ENCODE measurements at regions not wholly inside any gene's neighbourhood (a gene's known extent, or its start where the extent isn't known, plus 50 kb on each side); places are given as distances from the start of the nearest gene placed in this dataset.

DNA sequence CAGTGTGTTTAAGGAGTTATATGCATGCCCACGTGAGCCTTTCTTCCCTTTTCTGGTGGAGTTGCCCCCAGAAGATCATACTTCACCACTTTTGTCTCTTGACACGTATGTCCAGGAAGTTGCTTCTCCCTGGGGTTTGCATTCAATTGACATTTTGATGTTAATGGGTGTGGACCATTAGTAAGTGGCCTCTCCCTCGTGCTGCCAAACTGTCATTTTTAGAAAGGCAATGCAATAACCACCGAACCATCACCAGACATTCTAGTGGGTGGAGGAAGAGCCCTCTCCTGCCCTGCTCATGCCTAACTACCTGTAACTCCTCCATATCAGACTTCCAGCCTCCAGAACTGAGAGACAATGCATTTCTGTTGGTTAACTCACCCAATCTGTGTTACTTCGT lies 290.8 kb downstream of the ATPSCKMT start:
- Histone ChIP-seq H3K4me3 (no peak overlapping the region), H3K27ac (no peak overlapping the region), H3K27me3 (no peaks in the 10 kb centered on the region), H3K9me3 (no peaks in the 10 kb centered on the region), H3K4me1 (no peaks in the 10 kb centered on the region), H3K36me3 (no peaks in the 10 kb centered on the region)
- no peak for DNase-seq (ENCODE audit: low spot score)
- TF ChIP-seq, protein P1, sequence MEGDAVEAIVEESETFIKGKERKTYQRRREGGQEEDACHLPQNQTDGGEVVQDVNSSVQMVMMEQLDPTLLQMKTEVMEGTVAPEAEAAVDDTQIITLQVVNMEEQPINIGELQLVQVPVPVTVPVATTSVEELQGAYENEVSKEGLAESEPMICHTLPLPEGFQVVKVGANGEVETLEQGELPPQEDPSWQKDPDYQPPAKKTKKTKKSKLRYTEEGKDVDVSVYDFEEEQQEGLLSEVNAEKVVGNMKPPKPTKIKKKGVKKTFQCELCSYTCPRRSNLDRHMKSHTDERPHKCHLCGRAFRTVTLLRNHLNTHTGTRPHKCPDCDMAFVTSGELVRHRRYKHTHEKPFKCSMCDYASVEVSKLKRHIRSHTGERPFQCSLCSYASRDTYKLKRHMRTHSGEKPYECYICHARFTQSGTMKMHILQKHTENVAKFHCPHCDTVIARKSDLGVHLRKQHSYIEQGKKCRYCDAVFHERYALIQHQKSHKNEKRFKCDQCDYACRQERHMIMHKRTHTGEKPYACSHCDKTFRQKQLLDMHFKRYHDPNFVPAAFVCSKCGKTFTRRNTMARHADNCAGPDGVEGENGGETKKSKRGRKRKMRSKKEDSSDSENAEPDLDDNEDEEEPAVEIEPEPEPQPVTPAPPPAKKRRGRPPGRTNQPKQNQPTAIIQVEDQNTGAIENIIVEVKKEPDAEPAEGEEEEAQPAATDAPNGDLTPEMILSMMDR (IDR thresholded peaks at IDR 0.05) = no peak

DNA sequence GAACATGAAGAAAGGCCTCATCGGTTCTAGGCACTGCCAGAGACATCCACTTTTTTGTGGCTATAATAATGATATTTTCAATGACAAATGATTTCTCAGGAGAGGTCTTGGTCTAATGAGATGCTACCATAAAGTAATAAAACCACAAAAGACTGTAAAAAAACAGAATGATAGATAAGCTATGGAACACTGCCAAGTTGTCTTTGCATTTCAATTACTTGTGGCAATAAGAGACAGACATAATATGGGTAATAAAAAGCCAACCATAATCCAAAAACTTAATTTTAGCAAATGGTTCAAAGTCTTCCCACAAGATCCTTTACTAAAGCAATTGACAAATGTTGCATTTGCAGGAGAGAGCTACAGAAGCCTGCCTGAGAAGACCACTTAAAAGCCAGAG lies 292.5 kb downstream of the ATPSCKMT start:
- TF ChIP-seq, protein P1 (IDR thresholded peaks at IDR 0.05) = no peak
- H3K27me3 ChIP-seq = no peaks in the 10 kb centered on the region
- no peaks in the 10 kb centered on the region for H3K36me3 ChIP-seq
- H3K9me3 ChIP-seq = no peaks in the 10 kb centered on the region
- DNase-seq (ENCODE audit: low spot score) = no peak
- no peaks in the 10 kb centered on the region for H3K4me1 ChIP-seq
- H3K4me3 ChIP-seq = no peak overlapping the region
- H3K27ac ChIP-seq = no peak overlapping the region

DNA sequence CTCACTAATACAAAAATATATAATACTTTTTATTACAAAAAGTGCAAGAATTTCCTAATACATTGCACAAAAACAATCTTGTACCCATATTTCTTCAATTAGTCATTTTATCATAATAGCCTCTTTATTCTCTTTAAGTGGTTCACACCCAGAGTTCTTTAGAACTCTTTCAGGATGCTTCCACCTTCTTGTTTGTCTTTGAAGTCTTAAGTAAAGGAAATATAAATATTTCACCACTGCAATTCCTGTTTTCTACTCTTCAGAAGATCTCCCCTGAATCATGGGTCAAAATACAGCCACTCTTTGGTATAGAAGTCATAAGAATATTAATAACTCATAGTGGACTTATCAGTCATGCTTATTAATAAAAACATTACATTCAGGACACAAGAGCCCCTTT lies 293.0 kb downstream of the ATPSCKMT start:
- Histone ChIP-seq H3K9me3 (no peaks in the 10 kb centered on the region), H3K27me3 (no peaks in the 10 kb centered on the region), H3K4me1 (no peaks in the 10 kb centered on the region), H3K27ac (no peak overlapping the region), H3K36me3 (no peaks in the 10 kb centered on the region), H3K4me3 (no peak overlapping the region)
- no peak for DNase-seq (ENCODE audit: low spot score)
- TF ChIP-seq, protein P1 (IDR thresholded peaks at IDR 0.05) = no peak

DNA sequence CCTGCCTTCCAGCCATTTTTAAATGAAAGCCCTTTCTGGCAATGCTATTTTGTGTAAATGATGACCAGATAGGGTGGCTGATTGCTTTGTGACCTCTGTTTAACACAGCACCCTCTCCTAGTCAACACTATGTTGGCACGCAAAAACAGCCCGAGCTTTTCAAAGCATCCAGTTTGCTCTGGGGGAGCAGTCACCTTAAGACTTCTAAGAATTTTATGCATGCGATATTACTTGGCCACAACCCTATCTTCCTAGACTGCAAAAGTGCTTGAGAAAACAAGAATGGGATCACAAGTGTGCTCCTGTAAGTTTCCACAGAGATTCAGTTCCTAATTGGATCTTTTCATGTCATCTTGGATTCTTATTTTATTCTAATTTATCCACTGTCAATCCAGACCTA lies 294.1 kb downstream of the ATPSCKMT start:
- Histone ChIP-seq H3K4me3 (no peak overlapping the region), H3K4me1 (no peaks in the 10 kb centered on the region), H3K27ac (no peak overlapping the region), H3K27me3 (no peaks in the 10 kb centered on the region), H3K36me3 (no peaks in the 10 kb centered on the region), H3K9me3 (no peaks in the 10 kb centered on the region)
- TF ChIP-seq, protein P1 (IDR thresholded peaks at IDR 0.05) = no peak
- no peak for DNase-seq (ENCODE audit: low spot score)

DNA sequence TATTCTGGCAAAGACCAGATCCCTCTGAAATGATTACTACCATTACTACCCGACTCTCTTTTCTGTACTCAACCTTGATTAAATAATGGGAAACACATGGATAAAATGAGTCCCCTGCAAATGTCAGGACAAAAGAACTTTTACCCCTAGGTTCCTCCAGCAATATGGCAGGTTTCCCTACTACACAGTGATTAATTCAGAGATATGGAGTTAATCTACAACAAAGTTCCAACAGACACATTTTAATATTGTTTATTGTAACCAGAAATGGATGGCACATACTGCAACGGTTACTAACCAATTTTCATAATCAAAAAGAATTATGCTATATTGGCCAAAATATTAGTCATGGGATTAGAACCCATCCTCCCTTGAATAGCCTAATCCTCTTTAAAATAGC lies 294.8 kb downstream of the ATPSCKMT start:
- no peaks in the 10 kb centered on the region for H3K4me1 ChIP-seq
- H3K9me3 ChIP-seq = no peaks in the 10 kb centered on the region
- DNase-seq (ENCODE audit: low spot score) = no peak
- no peak overlapping the region for H3K27ac ChIP-seq
- H3K27me3 ChIP-seq = no peaks in the 10 kb centered on the region
- no peak overlapping the region for H3K4me3 ChIP-seq
- TF ChIP-seq, protein P1 (IDR thresholded peaks at IDR 0.05) = no peak
- no peaks in the 10 kb centered on the region for H3K36me3 ChIP-seq

DNA sequence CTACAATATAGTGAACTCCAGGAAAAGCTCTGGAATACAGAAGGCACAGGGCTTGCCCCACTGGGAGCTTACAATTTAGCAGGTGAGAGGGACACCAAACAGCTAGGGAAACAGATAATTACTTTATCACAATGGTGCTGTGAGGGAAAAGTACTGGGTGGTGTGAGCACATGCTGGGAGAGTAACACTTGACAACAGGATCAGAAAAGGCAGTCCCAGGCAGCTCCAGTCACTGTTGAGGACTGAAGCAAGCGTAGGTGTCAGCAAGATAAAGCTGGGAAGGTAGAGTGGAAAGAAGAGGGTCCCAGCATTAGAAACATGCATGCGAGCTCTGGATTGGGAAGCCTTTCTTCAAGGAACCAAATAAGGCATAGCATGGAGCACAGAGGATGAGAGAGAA lies 296.0 kb downstream of the ATPSCKMT start:
- no peak overlapping the region for H3K4me3 ChIP-seq
- TF ChIP-seq, protein P1 (IDR thresholded peaks at IDR 0.05) = no peak
- no peaks in the 10 kb centered on the region for H3K36me3 ChIP-seq
- H3K4me1 ChIP-seq = no peaks in the 10 kb centered on the region
- DNase-seq (ENCODE audit: low spot score) = no peak
- H3K9me3 ChIP-seq = no peaks in the 10 kb centered on the region
- H3K27ac ChIP-seq = no peak overlapping the region
- no peaks in the 10 kb centered on the region for H3K27me3 ChIP-seq

All from right atrium auricular region (tissue), 2 donors.